Tibial nerve (tissue), 4 donors: ENCODE measurements at regions not wholly inside any gene's neighbourhood (a gene's known extent, or its start where the extent isn't known, plus 50 kb on each side); places are given as distances from the start of the nearest gene placed in this dataset.

Experiments
- DNase-seq, 2 donors: peaks; one replicate each; pipeline ENCODE4 v3.0.0-alpha.2; 2019; ENCODE audit warnings: low spot score in 2 of 2
- H3K27ac ChIP-seq, 4 donors: fragments of 200-600 bp; sonication (generic) in 3 of 4; one replicate each; pipeline ENCODE4 v1.5.1; 2017 to 2019; ENCODE audit warnings: mild to moderate bottlenecking in 1 of 4
- H3K27me3 ChIP-seq, 2 donors: fragments of 200-600 bp; sonication (generic) in 1 of 2; one replicate each; pipeline versions ENCODE4 v1.5.1 to v1.6.0; 2017 to 2019
- H3K36me3 ChIP-seq, 3 donors: fragments of 200-600 bp; sonication (generic); one replicate each; pipeline ENCODE4 v1.5.1; 2018 to 2019
- H3K4me1 ChIP-seq, 4 donors: fragments of 200-600 bp; sonication (generic) in 3 of 4; one replicate each; pipeline ENCODE4 v1.5.1; 2017 to 2019
- H3K4me3 ChIP-seq, 4 donors: fragments of 200-600 bp; sonication (generic) in 3 of 4; one replicate each; pipeline ENCODE4 v1.5.1; 2017 to 2019; ENCODE audit warnings: mild to moderate bottlenecking in 1 of 4, moderate library complexity in 1 of 4
- H3K9me3 ChIP-seq, 4 donors: fragments of 200-600 bp; sonication (generic) in 3 of 4; one replicate each; pipeline ENCODE4 v1.5.1; 2017 to 2019
- EP300 ChIP-seq, 2 donors: sonication (generic); formaldehyde crosslinking; IDR thresholded peaks; one replicate each; pipeline ENCODE4 v1.6.1; 2017; ENCODE audit warnings: antibody characterized with exemption in 2 of 2, mild to moderate bottlenecking in 1 of 2
- POLR2A ChIP-seq, 2 donors: fragments of 450-650 bp; IDR thresholded peaks; one replicate each; pipeline ENCODE4 v1.6.1; 2017; ENCODE audit warnings: antibody characterized with exemption in 2 of 2, mild to moderate bottlenecking in 2 of 2, moderate library complexity in 2 of 2
- WGBS, 2 donors: methylation state at CpG; one replicate each; pipeline ENCODE4 v1.1.5; 2018; 5-methylcytosine and 5-hydroxymethylcytosine counted together
- TF ChIP-seq, protein P1 (sequence below), 5 experiments: fragments of 200-600 bp in 3 of 5; fragments of 450-650 bp in 2 of 5; sonication (generic) in 3 of 5; IDR thresholded peaks; one replicate each; pipeline ENCODE4 v1.5.1; 2016 to 2019; ENCODE audit warnings: antibody characterized with exemption in 5 of 5, mild to moderate bottlenecking in 3 of 5, moderate library complexity in 2 of 5

DNA sequence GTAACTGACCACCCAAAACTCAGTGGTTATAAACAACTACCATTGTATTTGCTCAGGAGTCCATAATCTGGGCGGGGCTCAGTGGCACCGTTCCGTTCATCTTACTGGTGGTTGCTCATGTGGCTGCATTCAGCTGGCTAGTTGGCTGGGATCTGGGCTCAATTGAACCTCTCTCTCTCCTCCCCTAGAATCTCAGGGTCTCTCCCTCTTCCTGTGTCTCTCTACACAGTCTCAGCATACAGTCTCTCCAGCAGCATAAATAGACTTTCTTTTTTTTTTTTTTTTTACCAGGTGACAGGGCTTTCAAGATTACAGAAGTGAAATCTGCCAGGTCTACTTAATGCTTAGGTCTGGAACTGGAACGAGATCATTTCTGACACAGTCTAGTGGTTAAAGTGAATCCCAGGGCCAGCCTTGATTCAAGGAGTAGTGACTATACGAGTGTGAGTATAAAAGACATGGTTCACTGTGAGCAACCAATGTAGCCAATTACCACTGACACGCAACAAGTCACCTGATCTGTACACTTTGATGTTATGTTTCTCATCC lies 193.7 kb upstream of the ESRRG start:
- H3K4me3 ChIP-seq, result no peak overlapping the region
- no peak for DNase-seq
- H3K9me3 ChIP-seq, result no peaks in the 10 kb centered on the region
- no peak for TF ChIP-seq EP300 (IDR thresholded peaks at IDR 0.05)
- no peaks in the 10 kb centered on the region for H3K36me3 ChIP-seq
- H3K4me1 ChIP-seq, result no peaks in the 10 kb centered on the region
- WGBS, 2 donors, result 89 to 91% methylated on average over 6 of the region's 6 CpGs
- no peaks in the 10 kb centered on the region for H3K27me3 ChIP-seq
- H3K27ac ChIP-seq, result no peak overlapping the region

DNA sequence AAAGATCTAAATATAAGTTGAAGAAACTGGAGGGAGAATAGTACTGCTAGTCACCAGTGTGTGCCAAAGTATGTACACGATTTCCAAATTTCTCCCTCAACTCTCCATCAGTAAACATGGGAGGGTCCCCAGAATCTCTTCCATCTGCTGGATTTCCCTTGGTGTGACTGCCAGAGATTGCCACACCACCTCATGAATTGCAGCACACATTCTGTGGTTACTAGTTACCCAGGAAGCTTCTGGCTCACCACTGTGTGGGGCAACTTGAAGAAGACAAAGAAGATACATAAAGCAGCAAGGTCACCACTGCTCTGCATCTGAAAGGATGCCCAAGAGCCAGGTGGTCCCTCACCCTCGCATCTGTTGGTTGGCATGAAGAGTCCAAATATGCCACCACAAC lies 191.7 kb upstream of the ESRRG start:
- TF ChIP-seq, protein P1, sequence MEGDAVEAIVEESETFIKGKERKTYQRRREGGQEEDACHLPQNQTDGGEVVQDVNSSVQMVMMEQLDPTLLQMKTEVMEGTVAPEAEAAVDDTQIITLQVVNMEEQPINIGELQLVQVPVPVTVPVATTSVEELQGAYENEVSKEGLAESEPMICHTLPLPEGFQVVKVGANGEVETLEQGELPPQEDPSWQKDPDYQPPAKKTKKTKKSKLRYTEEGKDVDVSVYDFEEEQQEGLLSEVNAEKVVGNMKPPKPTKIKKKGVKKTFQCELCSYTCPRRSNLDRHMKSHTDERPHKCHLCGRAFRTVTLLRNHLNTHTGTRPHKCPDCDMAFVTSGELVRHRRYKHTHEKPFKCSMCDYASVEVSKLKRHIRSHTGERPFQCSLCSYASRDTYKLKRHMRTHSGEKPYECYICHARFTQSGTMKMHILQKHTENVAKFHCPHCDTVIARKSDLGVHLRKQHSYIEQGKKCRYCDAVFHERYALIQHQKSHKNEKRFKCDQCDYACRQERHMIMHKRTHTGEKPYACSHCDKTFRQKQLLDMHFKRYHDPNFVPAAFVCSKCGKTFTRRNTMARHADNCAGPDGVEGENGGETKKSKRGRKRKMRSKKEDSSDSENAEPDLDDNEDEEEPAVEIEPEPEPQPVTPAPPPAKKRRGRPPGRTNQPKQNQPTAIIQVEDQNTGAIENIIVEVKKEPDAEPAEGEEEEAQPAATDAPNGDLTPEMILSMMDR (IDR thresholded peaks at IDR 0.05), result no peak
- TF ChIP-seq POLR2A (IDR thresholded peaks at IDR 0.05) (no peak), EP300 (IDR thresholded peaks at IDR 0.05) (no peak)
- no peak for DNase-seq
- Histone ChIP-seq H3K27me3 (no peaks in the 10 kb centered on the region), H3K36me3 (no peaks in the 10 kb centered on the region), H3K9me3 (no peaks in the 10 kb centered on the region), H3K4me3 (no peak overlapping the region), H3K4me1 (no peaks in the 10 kb centered on the region), H3K27ac (peak overlapping the region in 1 of 4 donors; percentile 51)
- WGBS, 2 donors, result 62 to 86% methylated on average over 2 of the region's 2 CpGs

DNA sequence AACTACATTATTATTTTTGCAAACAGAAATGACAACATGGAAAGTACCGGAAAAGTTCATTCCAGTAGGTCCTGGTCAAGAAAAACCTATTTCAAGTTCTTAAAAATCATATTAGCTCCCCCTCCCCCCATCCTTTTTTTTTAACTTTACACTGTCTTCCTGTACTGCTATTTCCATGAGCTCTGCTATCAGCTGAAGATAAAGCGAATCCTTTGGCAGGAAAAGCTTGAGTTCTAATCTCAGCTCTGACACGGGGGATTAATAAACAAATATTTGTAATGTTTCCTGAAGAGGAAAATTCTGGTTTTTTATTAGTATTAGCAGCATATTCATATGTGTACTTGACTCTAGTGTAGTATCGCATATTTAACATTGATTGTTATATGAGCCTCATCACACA lies 190.7 kb upstream of the ESRRG start:
- Histone ChIP-seq H3K4me1 (peaks cover 0 to 5% (median 0%) of the 10 kb centered on the region in 4 donors), H3K9me3 (no peaks in the 10 kb centered on the region), H3K36me3 (no peaks in the 10 kb centered on the region), H3K27ac (peak overlapping the region in 1 of 4 donors; percentile 29), H3K27me3 (no peaks in the 10 kb centered on the region), H3K4me3 (no peak overlapping the region)
- DNase-seq, result no peak
- TF ChIP-seq POLR2A (IDR thresholded peaks at IDR 0.05), result no peak
- TF ChIP-seq, protein P1 (IDR thresholded peaks at IDR 0.05), result no peak
- no peak for TF ChIP-seq EP300 (IDR thresholded peaks at IDR 0.05)
- WGBS, 2 donors, result 43 to 49% methylated on average over 4 of the region's 4 CpGs

DNA sequence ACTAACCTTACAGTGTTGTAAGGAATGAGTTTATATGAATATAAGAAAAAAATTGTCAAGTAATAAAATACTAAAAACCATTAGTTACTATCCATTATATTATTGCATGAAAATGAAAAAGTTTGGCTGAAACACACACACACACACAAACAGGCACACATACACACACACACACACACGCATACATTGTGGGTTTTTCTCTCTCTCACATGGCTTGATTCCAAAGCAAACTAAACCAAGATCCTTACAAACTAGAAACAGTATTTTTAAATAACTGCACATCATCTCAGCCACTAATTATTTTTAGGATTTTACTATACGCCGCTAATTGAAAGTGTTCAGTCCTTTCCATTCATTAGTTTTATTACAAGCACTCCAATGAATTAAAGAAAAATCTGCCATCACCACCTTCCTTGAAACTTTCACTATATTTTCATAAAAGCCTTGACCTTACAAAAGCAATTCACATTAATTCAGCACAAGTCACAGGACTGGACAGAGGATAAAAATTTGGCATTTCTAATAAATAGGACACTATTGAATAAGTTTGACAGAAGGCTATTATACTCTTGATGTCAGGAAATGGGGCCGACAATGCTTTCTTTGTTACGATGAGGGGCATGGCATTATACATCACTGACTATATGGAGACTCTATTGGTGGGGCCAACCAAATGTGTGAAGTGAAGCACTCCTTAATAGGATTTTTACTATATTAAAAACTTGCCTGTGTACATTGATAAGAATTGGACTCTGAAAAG lies 187.0 kb upstream of the ESRRG start:
- Histone ChIP-seq H3K4me3 (no peak overlapping the region), H3K36me3 (no peaks in the 10 kb centered on the region), H3K9me3 (no peaks in the 10 kb centered on the region), H3K4me1 (peaks cover 0 to 13% (median 0%) of the 10 kb centered on the region in 4 donors), H3K27me3 (no peaks in the 10 kb centered on the region), H3K27ac (peak overlapping the region; percentile 37 to 86 (median 58))
- TF ChIP-seq EP300 (IDR thresholded peaks at IDR 0.05) (peak in 1 of 2 donors; percentile 52), POLR2A (IDR thresholded peaks at IDR 0.05) (no peak)
- TF ChIP-seq, protein P1 (IDR thresholded peaks at IDR 0.05), result no peak
- no peak for DNase-seq
- 38 to 42% methylated on average over 5 of the region's 5 CpGs for WGBS, 2 donors

DNA sequence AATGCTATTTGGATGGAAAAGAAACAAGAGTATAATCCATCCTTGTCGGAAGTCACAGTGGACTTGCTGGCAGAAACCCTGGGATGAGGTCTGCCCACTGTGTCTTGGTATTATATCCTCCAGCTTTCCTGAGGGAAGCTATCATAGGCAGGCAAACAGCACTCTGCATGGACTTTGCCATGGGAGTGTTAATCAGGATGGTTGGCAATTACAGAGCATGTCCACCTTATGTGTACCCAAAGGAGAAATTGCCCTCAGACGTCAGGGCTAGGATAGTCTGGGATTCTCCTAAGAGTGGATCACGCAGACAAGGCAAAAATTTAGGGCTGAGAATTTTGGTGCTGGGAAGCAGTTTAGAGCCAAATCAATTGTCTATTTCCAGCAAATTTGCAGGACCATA lies 184.9 kb upstream of the ESRRG start:
- 73 to 80% methylated on average over 3 of the region's 3 CpGs for WGBS, 2 donors
- DNase-seq, result no peak
- Histone ChIP-seq H3K4me1 (peaks cover 0 to 21% (median 8%) of the 10 kb centered on the region in 4 donors), H3K9me3 (no peaks in the 10 kb centered on the region), H3K4me3 (no peak overlapping the region), H3K27me3 (no peaks in the 10 kb centered on the region), H3K36me3 (no peaks in the 10 kb centered on the region), H3K27ac (peak overlapping the region in 3 of 4 donors; percentile 26 to 86 (median 78))
- TF ChIP-seq POLR2A (IDR thresholded peaks at IDR 0.05) (no peak), EP300 (IDR thresholded peaks at IDR 0.05) (no peak)
- TF ChIP-seq, protein P1 (IDR thresholded peaks at IDR 0.05), result no peak
